Upper lobe of right lung (tissue), 1 donor: ENCODE measurements at regions not wholly inside any gene's neighbourhood (a gene's known extent, or its start where the extent isn't known, plus 50 kb on each side); places are given as distances from the start of the nearest gene placed in this dataset.
"Not testable (repeated sequence)": the region's sequence is repeated elsewhere in the genome, so short reads cannot be mapped to it uniquely, and the experiment has no call there.

ENCODE experiments used
- ATAC-seq: fragments of 200-7000 bp; cut with Tn5 transposase; one replicate; pipeline ENCODE4 v1.9.1; 2020; ENCODE audit warnings: mild to moderate bottlenecking, moderate library complexity
- DNase-seq: peaks from one replicate; pipeline ENCODE4 v3.0.0-alpha.2; 2020
- H3K27ac ChIP-seq: fragments of 200-600 bp; one replicate; pipeline ENCODE4 v1.8.0; 2022
- H3K27me3 ChIP-seq: fragments of 200-600 bp; one replicate; pipeline ENCODE4 v1.8.0; 2022; ENCODE audit warnings: mild to moderate bottlenecking
- H3K36me3 ChIP-seq: fragments of 200-600 bp; one replicate; pipeline ENCODE4 v1.8.0; 2022
- H3K4me1 ChIP-seq: fragments of 200-600 bp; one replicate; pipeline ENCODE4 v1.8.0; 2022
- H3K4me3 ChIP-seq: fragments of 200-600 bp; one replicate; pipeline ENCODE4 v1.8.0; 2022; ENCODE audit warnings: mild to moderate bottlenecking
- H3K9me3 ChIP-seq: fragments of 200-600 bp; one replicate; pipeline ENCODE4 v1.8.0; 2022
- CTCF ChIP-seq: fragments of 200-600 bp; IDR thresholded peaks from one replicate; pipeline ENCODE4 v1.8.0; 2022; ENCODE audit warnings: antibody characterized with exemption
- intact Hi-C: fragments of 100-400 bp; cut with DNase I; formaldehyde crosslinking; loops from one replicate; pipeline ENCODE4 v1.11.0; 2022
- donor health status: DM: no; HTN: yes; CAD: no; lungs with severe emphysema.

- ATAC-seq = no peak
These were observed 102.3 kb upstream of the GATA6 start for GRCh38 chr18:22067109-22067508.

GRCh38 chr18:22067682-22068081 lies 101.7 kb upstream of the GATA6 start:
- H3K4me3 ChIP-seq = no peak overlapping the region
- H3K27me3 ChIP-seq = no peaks in the 10 kb centered on the region
- no peak for TF ChIP-seq CTCF
- no peaks in the 10 kb centered on the region for H3K9me3 ChIP-seq
- H3K27ac ChIP-seq = no peak overlapping the region
- no peaks in the 10 kb centered on the region for H3K36me3 ChIP-seq
- intact Hi-C loops = no loop called here
- ATAC-seq (no peak), DNase-seq (no peak)
- no peaks in the 10 kb centered on the region for H3K4me1 ChIP-seq

More at GRCh38 chr18:22067109-22067508, 102.3 kb upstream of the GATA6 start:
- no peak for DNase-seq
- Histone ChIP-seq H3K4me3 (no peak overlapping the region), H3K27ac (no peak overlapping the region), H3K27me3 (no peaks in the 10 kb centered on the region), H3K9me3 (no peaks in the 10 kb centered on the region), H3K4me1 (no peaks in the 10 kb centered on the region), H3K36me3 (no peaks in the 10 kb centered on the region)
- intact Hi-C loops = no loop called here
- TF ChIP-seq CTCF = no peak

- intact Hi-C loops, H3K27ac ChIP-seq, H3K9me3 ChIP-seq, DNase-seq, H3K36me3 ChIP-seq, H3K27me3 ChIP-seq, H3K4me3 ChIP-seq, ATAC-seq, H3K4me1 ChIP-seq: not testable (repeated sequence)
These were observed 100.6 kb upstream of the GATA6 start for GRCh38 chr18:22068784-22069183.

GRCh38 chr18:22069916-22070315 lies 99.5 kb upstream of the GATA6 start:
- Histone ChIP-seq H3K4me3 (no peak overlapping the region), H3K27ac (no peak overlapping the region), H3K4me1 (no peaks in the 10 kb centered on the region), H3K36me3 (no peaks in the 10 kb centered on the region), H3K27me3 (no peaks in the 10 kb centered on the region), H3K9me3 (no peaks in the 10 kb centered on the region)
- no peak for TF ChIP-seq CTCF
- intact Hi-C loops = no loop called here
- DNase-seq = no peak
- ATAC-seq = no peak

GRCh38 chr18:22073411-22073810 lies 96.0 kb upstream of the GATA6 start:
- no peak overlapping the region for H3K27ac ChIP-seq
- H3K9me3 ChIP-seq = no peaks in the 10 kb centered on the region
- H3K36me3 ChIP-seq = no peaks in the 10 kb centered on the region
- no peak for TF ChIP-seq CTCF
- DNase-seq (no peak), ATAC-seq (no peak)
- intact Hi-C loops = no loop called here
- H3K27me3 ChIP-seq = no peaks in the 10 kb centered on the region
- no peaks in the 10 kb centered on the region for H3K4me1 ChIP-seq
- no peak overlapping the region for H3K4me3 ChIP-seq

- ATAC-seq = no peak
- H3K4me3 ChIP-seq = no peak overlapping the region
- H3K36me3 ChIP-seq = no peaks in the 10 kb centered on the region
- intact Hi-C loops = no loop called here
- no peaks in the 10 kb centered on the region for H3K27me3 ChIP-seq
- TF ChIP-seq CTCF = no peak
- H3K27ac ChIP-seq = no peak overlapping the region
- DNase-seq = no peak
- H3K9me3 ChIP-seq = no peaks in the 10 kb centered on the region
- H3K4me1 ChIP-seq = no peaks in the 10 kb centered on the region
These were observed 94.9 kb upstream of the GATA6 start for GRCh38 chr18:22074282-22075070.
